HK-2 (cell line): ENCODE measurements at regions not wholly inside any gene's neighbourhood (a gene's known extent, or its start where the extent isn't known, plus 50 kb on each side); places are given as distances from the start of the nearest gene placed in this dataset.
"Not testable (repeated sequence)": the region's sequence is repeated elsewhere in the genome, so short reads cannot be mapped to it uniquely, and the experiment has no call there.

Source experiments
- DNase-seq: peaks from one replicate; pipeline ENCODE4 v3.0.0-alpha.2; 2018; ENCODE audit not compliant: unreplicated experiment

DNA sequence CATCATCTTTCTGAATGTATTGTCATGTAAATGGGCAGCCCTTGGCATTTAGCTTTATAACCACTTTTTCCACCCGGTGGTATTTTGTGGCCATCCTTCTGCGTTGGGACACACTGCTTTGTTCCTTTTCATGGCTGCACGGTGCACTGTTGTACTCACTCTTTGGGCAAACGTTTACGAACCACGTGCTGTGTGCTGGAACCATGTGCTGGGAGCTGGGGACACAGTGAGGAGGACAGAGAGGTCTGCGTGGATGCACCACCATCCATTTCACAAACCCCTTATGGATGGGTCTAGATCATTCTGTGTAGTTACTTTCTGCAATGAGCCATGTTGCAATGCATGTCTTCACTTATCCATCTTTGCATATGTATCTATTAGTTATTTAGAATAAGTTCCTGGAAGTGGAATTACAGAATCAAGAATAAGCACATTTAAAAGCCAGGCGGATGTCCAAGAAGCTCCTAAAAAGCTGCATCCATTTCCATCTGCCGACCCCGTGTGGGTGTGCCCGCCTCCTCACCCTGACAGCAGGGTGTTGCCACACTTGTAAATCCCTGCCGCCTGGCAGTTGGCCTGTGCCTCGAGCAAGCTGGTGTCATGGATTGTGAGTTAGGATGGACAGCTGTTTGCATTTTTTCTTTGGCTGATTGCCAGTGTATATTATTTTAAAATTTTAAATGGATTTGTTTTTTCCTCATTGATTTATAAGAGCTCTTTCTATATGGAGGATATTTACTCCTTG lies 183.8 kb downstream of the LAT start:
- not testable (repeated sequence) for DNase-seq

DNA sequence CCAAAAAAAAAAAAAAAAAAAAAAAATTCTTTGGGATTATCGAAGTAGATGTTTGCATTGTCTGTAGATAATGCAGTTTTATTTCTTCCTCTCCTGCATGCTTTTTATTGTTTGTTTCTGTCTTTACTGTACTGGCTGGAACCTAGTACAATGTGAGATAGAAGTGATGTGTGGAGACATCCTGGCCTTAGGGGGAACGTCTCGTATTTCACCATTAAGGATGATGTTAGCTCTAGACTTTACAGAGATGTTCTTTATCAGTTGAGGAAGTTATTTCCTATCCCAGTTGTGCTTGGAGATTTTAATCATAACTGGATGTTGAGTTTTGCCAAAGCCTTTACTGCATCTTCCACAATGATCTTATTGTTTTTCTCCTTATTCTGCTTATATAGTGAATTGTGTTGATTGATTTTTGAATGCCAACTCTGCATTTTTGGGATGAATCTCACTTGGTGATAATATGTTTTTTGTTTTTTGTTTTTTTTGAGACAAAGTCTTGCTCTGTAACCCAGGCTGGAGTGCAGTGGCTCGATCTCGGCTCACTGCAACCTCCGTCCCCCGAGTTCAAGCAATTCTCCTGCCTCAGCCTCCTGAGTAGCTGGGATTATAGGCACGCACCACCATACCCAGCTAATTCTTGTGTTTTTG lies 179.7 kb downstream of the LAT start:
- DNase-seq: not testable (repeated sequence)

DNA sequence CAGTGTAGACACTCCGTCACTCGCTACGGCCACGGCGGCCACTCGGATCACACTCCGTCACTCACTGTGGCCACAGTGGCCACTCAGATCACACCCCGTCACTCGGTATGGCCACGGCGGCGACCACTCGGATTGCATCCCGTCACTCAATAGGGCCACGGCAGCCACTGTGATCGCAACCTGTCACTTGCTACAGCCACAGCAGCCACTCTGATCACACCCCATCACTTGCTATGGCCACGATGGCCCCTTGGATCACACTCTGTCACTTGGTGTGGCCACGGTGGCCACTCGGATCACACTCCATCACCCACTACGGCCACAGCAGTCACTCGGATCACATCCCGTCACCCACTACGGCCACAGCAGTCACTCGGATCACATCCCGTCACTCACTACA lies 175.3 kb downstream of the LAT start:
- not testable (repeated sequence) for DNase-seq

DNA sequence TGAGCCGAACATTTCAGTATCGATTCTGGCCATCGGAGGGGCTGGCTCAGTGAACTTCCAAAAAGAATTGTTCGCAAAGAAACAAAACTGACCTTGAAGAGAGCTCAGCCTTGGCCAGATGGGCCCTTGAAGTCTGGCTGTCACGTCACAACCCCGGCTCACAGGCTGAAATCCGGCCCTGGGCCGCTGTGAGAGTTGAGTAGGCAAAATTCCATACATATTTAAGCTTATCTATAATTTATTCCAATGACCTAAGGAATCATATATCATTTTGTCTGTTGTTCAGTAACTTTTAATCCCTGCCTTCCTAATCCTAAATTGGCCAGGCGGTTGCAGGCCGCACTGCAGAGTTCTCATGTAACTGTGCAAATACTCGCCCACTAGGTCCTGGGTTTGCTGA lies 174.8 kb downstream of the LAT start:
- not testable (repeated sequence) for DNase-seq

DNA sequence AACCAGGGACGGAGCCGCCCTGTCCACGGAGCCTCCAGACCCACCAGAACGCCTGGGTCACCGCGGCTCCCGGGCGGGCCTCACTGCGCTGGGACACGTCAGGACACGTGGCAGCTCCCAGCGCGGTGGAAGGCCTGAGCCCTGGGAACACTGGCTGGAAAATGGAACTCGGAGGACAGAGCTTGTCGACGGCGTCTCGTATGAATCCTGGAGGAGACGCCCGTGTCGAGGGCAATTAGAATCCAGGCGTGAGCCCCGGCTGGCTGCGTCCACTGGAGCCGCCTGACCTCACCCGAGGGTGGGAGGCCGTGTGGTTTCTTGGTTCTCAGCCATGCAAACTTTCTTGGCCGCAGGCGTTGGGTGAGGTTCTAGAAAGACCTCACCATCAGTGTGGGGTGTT lies 173.9 kb downstream of the LAT start:
- DNase-seq: no peak

DNA sequence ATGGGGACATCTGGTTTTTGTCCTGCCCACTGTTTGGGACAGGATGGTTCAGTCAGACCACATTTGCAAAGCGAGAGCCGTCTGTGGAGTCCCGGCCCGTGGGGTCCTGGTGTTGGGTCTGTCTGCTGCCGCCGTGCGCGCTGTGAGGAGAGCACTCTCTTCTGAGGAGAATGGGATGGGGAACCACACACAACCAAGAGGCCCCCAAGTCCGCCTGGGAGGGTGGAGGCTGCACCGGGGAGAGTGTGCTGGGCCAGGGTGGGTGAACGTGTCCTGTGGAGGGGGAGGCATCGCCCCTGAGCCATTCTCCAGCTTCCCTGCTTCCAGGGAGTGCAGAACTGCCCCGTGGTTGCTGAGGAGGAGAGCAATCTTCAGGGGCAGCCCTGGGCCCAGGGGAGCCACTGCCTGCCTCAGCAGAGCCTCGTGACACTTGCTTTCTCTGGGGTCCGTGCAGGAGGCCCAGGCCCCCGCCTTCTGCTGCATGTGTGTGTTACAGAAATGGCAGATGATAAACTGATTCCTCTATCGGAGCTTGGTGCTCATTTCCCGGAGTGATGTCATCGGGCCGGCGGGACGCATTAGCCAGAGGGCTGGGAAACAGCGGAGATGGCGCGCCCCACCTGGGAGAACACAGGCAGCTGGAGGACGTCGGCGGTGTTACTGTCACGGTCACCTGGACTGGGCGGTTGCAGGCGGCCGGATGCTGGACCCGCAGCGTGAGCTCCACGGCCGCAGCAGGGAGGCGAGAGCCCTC lies 173.4 kb downstream of the LAT start:
- DNase-seq: not testable (repeated sequence)

DNA sequence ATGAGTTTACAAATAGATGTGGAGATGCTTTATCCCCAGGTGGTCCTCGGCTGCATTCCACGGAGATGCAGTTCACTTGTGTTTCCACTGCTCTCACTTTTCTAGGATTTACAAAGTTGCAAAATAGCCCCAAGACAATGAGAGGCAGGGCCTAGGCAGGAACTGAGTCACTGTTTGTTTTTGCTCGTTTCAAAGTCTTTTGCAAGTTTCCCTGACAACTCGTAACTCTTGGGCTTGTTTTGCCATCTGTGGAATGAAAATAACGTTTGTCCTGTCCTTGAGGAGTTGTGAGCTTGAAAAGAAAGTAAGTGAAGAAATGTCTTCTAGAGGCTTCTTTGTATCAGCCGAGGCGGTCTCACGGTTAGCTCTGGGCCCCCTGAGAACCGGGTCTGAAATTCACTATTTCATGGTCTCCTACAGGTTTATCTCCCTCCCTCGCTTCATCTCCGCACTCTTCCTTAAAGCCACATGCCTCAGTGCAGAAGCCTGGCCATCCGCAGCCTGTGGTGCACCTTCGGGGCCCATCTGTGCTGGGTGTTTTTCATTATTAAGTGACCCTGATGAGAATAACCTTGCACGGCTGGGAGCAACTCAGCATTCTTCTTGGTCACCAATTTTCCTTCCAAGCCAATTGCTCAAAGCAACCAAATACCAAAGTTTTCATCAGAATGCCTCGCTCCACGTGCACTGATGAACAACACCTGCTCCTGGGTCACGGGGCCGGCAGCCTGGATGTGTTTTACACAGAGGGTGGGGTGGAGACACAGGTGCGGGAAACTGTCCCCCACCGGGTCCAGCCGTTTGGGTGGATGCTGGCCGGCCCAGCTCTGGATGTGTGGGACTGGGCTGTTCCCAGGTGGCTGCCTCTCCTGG lies 172.4 kb downstream of the LAT start:
- DNase-seq: peak; percentile 5

DNA sequence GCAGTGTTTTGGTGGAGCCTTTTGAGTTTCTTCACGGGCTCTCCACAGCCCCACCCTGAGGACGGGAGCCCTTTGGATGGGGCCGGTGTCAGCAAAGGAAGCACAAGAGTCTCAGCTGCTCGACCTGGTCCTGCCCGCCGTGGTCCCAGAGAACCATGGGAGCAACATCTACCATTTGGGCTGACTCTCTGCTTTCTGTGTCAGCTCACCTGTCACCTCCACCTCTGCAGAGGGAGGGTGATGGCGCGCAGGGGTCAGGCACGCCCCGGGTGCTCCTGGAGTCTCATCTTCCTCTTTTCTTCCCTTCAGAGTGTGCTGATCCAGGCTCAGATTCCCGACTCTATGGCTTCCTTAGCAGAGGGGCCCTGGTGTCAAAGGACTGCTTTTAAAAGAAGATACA lies 171.7 kb downstream of the LAT start:
- no peak for DNase-seq

DNA sequence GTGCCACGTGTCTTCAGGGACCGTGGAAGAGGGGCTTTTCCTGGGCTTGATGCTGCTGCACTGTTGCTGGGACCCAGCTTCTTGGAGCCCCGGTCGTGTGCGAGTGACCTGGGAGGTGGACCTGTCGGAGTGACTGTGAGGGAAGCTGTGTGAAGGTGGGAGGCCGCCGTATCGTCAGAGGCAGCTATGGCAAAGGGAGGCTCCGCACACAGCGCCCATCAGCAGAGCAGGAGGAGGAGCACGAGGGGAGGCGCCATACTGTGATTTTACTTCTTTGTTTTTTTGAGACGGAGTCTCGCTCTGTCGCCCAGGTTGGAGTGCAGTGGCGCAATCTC lies 171.0 kb downstream of the LAT start:
- DNase-seq: not testable (repeated sequence)

DNA sequence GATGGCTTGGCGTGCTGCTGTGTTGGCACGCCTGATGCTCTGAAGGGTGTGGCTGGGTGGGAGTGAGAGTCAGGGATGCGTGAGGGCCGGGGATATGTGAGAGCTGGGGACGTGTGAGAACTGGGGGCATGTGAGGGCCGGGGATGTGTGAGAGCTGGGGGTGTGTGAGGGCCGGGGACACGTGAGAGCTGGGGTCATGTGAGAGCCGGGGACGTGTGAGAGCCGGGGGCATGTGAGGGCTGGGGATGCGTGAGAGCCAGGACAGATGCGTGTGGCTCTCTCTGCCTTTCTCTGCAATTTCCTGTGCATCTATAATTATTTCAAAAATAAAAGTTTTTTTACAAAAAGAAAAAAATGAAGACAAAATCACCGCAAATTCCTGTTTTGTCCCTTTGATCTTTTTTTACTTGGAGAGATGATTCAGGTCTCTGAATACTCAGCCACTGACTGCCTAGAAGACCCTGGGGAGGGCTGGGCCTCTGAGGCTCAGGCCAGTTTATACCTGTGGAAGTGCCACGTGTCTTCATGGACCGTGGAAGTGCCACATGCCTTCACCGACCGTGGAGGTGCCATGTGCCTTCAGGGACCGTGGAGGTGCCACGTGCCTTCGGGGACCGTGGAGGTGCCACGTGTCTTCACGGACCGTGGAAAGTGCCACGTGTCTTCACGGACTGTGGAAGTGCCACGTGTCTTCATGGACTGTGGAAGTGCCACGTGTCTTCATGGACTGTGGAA lies 170.4 kb downstream of the LAT start:
- not testable (repeated sequence) for DNase-seq

DNA sequence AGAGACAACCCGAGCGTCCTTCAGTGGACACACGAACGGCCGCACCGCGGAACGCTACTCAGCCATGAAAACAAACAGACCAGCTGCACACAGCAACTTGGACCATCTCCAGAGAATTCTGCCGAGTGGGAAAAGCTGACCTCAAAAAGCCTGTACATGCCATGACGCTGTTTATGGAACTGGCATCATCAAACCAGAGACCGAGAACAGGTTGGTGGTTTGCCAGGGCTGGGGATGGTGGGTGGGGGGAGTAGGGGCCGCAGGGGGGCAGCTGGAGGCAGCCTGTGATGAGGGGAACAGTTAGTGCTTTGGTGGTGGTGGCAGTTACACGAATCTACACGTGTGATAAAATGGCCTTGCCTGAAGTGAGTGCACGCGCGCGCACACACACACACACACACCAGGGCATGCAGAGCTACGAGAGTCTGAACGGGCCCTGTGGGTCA lies 169.8 kb downstream of the LAT start:
- DNase-seq: no peak

DNA sequence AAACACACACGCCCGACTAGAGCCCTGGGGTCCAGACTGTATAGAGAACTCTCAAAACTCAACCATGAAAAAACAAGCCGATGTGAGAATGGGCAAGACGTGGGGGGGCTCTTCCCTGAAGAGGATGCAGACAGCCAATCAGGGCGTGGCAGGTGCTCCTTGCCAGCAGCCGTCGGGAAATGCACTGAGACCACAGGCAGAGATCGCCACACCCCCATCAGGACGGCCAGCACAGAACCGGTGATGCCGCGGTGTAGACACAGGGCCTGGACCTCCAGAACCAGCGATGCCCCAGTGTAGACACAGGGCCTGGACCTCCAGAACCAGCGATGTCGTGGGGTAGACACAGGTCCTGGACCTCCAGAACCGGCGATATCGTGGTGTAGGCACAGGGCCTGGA lies 169.2 kb downstream of the LAT start:
- no peak for DNase-seq

DNA sequence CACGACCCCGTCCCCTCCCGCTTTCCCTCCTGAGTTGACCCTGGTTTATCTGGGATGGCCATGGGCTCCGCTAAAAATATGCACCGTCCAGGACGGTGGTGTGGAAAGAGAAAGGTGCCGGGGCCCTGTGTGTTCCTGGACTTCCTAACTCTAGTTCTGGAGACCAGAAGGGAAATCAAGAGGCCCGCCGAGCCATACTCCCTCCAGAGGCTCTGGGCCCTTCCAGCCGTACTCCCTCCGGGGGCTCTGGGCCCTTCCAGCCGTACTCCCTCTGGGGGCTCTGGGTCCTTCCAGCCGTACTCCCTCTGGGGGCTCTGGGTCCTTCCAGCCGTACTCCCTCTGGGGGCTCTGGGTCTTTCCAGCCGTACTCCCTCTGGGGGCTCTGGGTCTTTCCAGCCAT lies 168.5 kb downstream of the LAT start:
- DNase-seq: not testable (repeated sequence)

DNA sequence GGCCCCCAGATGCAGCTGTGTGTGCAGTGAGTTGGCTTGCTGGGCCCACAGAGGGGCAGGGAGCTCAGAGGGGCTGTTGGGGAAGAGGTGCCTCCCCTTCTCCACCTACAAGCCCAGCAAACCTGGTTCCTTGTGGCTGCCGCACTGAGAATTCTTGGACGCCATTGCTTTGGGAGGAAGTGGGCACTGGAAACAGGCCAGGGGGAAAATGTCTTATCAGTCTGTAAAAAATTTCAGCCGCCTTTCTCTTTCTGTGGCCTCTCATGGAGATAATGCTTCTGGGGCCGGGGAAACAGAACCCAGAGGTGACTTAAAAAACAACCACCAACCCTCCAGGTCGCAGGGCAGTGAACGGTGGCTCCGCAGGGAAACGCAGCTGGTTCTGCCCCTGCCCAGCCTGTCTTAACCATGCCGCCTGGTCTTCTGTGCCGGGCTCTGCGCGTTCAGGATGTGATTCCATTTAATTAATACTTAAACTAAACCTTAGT lies 167.7 kb downstream of the LAT start:
- not testable (repeated sequence) for DNase-seq

DNA sequence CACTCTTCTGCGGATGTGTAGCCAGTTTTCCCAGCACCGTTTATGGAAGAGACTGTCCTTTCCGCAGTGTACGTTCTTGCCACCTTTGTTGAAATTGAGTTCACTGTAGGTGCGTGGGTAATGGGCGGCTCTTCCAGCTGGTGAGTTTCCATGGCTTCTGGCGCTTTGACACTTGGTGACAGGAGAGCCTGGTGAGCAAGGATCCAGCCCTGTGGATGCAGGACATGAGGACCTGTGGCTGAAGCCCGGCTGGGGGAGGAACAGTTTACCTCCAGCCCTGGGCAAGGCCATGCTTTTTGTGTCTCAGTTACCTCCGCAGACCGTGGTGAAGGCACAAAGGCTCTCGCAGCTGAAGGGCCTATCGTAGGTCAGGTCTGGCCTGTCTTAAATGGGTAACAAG lies 166.5 kb downstream of the LAT start:
- DNase-seq: no peak

DNA sequence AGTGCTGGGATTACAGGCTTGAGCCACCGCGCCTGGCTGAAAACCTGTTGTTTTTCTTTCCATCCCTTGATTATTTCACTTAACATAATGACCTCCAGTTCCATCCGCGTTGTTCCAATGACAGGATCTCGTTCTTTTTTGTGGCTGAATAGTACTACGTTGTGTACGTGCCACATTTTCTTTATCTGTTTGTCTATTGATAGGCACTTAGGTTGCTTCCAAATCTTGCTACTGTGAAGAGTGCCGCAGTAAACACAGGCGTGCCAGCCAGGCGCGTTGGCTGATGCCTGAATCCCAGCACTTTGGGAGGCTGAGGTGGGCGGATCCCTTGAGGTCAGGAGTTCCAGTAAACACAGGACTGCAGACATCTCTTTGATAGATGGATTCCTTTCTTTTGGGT lies 165.1 kb downstream of the LAT start:
- DNase-seq: not testable (repeated sequence)

DNA sequence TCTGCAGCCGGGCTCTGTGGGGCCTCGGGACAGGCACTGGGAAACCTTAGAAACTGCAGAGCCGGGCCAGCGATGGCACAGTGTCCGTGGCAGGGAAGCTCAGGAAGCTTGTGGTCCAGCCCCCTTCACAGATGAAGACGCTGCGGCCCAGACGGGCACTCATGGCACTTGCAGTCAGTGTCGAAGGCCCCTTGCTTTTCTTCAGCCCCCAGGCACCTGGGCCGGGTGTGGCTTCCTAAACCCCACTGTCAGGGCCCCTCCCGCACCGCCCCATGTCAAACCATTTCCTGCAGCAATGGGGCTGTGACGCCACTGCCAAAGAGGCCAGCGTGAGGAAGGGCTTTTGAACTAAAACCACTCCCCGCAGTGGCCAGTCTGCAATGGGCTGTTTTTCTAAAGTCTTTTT lies 164.0 kb downstream of the LAT start:
- DNase-seq: no peak

DNA sequence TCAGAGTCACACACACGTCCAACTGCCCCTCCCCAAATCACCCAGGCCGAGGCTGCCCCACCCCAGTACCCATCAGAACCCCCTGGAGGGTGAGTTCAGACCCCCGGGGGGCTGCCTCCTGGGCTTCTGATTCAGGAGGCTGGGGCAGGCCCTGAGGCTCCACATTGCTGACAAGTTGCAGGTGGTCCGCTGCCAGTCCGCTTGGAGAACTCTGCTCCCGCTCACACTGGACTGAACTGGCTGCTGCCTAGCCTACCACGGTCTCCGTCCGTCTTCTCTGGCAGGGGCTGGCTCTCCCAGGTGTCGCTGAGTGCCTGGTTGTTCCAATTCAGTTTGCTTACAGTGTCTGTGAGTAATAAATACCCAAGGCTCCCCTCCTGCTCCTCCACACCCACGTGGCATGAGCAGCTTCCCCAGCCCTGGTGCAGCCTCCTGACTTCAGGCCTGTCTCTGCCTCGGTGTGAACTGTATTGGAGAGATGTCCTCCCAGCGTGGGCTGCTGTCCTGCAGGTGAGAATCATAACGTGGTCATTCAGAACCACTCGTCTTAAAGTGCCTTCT lies 163.4 kb downstream of the LAT start:
- no peak for DNase-seq

DNA sequence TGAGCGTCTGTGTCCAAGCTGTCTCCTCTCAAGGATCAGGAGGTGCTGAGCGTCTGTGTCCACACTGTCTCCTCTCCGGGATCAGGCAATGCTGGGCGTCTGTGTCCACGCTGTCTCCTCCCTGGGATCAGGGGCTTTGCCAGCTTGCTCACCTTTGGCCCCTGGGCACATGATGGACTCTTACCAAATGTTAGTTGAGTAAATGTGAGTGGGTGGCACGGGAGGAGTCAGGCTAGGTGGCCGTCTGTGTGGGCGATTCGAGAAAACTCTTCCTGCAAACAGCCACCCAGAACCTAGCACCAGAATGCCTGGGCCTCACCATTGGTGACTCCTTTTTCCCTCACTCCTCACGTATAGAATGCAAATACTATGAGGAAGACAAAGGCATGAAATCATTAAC lies 162.9 kb downstream of the LAT start:
- not testable (repeated sequence) for DNase-seq

DNA sequence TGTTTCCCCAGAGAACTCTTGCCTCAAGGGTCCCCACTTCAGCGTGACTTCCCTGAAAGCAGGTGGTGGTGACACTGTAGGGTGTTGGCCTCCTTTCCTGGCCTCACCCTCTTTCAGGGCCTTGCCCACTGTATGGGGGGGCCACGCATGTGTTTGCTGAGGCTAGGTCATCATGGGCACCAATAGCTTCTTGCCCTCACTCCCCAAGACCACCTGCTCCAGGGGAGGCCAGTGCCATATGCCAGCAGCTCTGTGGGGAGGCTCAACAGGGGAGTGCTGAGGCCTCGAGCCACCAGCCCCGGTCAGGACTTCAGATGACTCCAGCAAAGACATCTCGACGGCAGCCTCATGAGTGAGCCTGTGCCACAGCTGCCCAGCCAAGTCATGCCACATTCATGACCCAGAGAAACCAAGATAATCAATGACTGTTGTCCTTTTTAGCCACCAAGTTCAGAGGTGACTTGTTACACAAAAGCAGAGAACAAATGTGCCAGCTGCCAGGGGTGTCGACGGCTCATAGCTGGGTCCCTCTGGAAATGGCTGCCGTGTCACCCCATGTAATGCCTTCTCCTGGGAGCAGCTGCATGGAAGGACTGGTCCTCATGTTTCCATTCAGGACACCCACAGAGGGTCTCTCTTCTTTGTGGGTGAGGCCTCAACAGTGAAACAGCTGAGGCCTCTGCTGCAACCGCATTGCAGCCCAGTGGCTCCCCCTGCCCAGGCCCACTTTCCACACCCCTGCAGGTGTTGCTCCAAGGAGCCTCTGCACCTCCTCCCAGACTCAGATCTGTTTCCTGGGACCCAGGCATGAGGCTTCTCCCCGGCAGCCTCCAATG lies 162.2 kb downstream of the LAT start:
- DNase-seq: not testable (repeated sequence)
